ENCODE measurements at regions not wholly inside any gene's neighbourhood (a gene's known extent, or its start where the extent isn't known, plus 50 kb on each side); places are given as distances from the start of the nearest gene placed in this dataset.
"Not testable (repeated sequence)": the region's sequence is repeated elsewhere in the genome, so short reads cannot be mapped to it uniquely, and the experiment has no call there.

GRCh38 chr15:20194591-20195198 is 346.9 kb downstream of the GOLGA6L6 start:
- peak; percentile 3 for TF ChIP-seq CTCF (IDR thresholded peaks at IDR 0.05; ENCODE audit: low read depth, low read length, missing control alignments)
- not testable (repeated sequence) for H3K4me3 ChIP-seq (ENCODE audit: low read depth, low read length); DNase-seq (ENCODE audit: low read depth)

DNA sequence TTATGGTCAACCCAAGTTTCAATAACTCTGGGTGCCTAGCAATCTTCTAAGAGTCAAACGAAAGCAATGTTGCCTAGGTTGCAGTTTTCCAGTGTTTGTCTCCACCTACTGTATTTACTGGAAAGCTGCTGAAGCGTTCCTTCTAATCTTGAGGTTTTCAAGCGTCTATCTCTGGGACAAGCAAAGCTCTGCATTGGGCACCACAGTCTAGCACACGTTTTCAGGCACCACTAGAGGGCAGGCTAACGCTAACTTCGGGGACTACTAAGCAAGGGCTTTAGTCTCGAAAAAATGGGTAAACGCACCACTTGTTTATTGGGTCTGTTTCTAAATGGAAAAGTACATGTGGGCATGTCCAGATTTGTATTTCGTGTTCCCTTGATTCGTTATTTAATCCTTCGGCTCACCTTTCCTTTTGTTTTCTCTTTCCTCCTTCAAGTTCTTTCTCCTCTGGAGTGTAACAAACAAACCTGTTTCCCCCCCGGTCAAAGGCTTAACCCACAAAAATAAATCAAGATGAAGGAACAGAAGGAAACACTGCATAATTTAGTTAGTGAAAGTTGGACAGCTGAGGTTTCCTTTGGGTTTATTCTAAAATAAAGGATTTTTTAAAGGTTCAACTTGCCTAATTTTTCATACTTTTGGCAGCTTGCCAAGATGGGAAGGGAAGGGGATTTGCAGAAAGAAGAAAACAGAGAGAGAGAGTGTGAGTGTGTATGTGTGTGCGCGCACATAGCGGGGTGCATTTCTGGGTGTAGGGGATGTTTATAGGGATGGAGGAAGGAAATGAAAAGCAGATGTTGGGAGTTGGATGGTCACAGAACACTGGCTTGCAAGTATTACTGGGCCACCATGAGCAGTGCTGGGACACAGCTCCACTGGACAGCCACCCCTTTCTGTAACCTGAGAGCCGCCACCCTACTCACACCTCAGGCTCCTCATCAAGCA is 348.3 kb downstream of the GOLGA6L6 start:
- not testable (repeated sequence) for H3K4me3 ChIP-seq (ENCODE audit: low read depth, low read length); DNase-seq (ENCODE audit: low read depth)
- peak; percentile 40 for TF ChIP-seq CTCF (IDR thresholded peaks at IDR 0.05; ENCODE audit: low read depth, low read length, missing control alignments)

DNA sequence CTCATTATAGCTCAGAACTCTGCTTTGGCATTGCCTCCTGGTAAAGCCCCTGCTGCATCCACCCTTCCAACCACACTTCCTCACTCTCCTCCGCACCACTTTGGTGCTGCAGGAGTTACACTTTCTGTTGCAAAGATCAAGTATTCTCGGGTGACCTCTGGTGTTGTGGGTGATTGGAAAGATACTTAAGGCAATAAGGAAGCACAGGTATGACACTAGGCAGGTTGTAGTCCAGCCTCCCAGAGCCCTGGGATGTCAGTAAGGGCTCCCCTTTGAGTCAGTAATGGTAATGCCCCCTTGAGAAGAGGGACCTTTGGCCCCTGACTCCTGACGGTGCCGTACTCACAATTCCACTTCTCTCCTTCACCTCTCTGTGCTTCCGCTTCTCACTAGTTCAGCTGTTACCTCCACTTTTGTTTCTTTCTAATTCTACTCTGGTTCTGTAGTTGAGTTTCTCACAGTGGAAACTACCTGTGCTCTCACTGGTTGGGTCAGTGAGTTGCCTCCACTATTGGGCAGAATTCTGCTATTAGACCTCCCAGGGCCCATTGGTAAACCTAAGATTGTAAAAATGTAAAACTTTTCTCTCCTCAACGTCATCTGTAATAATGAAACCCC is 350.0 kb downstream of the GOLGA6L6 start:
- H3K4me3 ChIP-seq (ENCODE audit: low read depth, low read length); DNase-seq (ENCODE audit: low read depth): not testable (repeated sequence)

DNA sequence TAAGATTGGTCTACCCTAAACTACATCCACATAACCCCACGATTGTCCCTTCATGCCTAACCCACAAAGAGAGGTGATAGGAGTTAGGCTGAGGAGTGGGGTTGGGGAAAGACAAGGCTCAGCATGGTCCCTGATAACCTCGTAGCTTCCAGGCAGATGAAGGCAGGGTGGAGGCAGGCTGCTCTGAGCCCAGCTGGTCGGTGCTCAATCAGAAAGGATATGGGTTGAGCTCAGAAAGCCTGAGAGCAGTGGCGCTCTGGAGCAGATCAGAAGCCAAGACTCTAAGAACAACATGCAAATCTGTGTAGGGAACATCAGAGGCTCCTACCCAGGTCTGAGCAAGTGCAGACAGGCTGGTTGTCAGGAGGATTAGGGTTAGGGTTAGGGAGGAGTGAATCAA is 353.0 kb downstream of the GOLGA6L6 start:
- H3K4me3 ChIP-seq (ENCODE audit: low read depth, low read length); DNase-seq (ENCODE audit: low read depth): not testable (repeated sequence)

DNA sequence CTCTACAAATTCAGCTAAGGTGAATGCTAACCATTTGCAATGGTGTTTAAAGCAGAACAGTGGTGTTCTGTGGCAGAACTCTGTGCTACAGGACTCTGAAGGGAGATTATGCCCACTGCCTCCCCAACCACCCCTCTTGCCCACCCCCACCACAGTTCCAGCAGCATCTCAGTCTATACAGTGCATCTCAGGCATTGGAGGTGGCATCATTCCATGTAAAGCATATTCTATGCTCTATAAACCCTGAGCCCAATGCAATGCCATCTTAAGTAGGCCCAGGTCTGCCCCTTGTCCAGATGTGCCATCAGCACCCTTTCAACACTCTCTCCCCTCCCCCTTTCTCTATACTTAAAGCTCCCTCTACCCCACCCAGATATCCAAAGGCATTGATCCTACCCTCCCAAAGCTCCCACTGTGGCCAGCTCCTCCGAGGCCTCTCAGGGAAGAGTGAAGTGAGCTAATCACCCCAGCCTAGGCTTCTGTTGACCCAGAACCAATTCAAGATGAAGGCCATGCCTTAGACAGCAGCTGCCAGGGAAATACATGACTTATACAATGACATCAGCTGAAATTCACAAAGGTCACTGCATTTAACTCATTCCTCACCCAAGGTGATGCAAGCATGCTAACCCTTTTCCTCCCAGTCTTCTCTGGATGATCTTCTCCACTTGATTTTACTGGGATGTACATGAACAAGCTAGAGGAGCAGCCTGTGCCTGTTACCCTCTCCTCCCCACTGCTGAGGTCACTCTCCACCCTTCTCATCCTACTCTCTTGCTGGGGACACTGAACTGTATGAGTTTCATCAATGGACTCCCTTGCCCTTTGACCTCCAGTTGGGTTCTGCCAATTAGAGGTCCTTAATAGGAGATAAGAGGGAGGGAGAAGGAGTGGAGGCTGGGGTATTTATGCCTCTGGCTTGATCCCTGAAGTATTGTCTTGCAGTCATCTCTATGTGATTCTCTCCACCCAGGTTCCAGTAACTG is 353.9 kb downstream of the GOLGA6L6 start:
- DNase-seq (ENCODE audit: low read depth); H3K4me3 ChIP-seq (ENCODE audit: low read depth, low read length): not testable (repeated sequence)

DNA sequence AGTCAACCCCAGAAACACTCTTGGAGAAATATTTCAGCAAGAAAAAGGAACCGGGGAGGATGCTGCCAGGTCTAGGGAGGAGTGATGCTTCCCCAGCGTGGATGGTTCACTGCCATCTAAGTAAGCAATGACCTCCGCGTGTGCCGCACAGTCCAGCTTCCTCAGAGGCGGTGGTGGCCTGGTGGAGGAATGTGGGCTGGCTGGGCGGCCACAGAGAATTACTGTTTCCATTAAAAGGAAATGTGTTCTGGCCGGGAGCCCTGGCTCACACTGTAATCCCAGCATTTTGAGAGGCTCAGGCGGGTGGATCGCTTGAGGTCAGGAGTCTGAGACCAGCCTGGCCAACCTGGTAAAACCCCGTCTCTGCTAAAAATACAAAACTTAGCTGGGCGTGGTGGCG is 356.7 kb downstream of the GOLGA6L6 start:
- not testable (repeated sequence) for DNase-seq (ENCODE audit: low read depth); H3K4me3 ChIP-seq (ENCODE audit: low read depth, low read length)

DNA sequence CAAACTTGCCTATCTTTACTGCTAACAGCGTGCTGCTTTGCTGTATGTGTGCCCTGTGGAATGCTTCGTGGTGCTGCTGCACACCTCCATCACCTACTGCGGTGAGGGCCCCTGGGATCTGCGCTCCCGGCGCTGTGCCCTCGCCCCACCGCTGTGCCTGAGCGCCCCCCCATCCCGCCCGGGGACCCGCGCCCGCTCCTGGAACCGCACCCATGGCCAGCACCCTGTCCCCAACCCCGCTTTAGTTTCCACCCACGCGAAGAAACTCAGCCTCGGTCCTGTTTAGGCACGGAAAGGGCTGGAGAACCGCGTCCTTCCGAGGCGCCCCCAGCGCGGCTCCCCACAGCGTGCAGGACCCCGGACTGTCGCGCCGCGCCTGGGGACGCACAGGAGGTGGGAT is 373.4 kb downstream of the GOLGA6L6 start:
- H3K4me3 ChIP-seq (ENCODE audit: low read depth, low read length); DNase-seq (ENCODE audit: low read depth): not testable (repeated sequence)

GRCh38 chr15:20153528-20153927 is 388.1 kb downstream of the GOLGA6L6 start:
- H3K4me3 ChIP-seq (ENCODE audit: low read depth, low read length); DNase-seq (ENCODE audit: low read depth): not testable (repeated sequence)

DNA sequence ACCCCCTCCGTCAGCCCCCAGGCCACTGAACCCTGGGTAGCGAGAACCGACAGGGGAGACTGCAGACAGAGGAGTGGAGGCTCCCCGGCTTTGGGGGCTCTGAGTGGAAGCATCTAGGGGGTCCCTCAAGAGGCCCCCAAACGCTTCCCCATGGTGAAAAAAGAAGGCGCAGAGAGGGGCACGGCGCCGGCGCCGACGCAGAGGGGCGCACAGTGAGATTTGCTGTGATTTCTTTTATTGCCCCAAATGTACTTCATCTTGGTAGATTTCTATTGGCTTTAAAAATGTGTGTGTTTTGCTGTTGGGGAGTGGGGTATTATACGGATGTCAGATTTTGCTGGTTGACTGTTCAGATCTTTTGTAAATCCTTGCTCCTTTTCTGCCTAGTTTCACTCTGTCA is 392.9 kb downstream of the GOLGA6L6 start:
- not testable (repeated sequence) for H3K4me3 ChIP-seq (ENCODE audit: low read depth, low read length); DNase-seq (ENCODE audit: low read depth)

GRCh38 chr15:20148008-20148407 is 393.6 kb downstream of the GOLGA6L6 start:
- H3K4me3 ChIP-seq (ENCODE audit: low read depth, low read length); DNase-seq (ENCODE audit: low read depth): not testable (repeated sequence)

DNA sequence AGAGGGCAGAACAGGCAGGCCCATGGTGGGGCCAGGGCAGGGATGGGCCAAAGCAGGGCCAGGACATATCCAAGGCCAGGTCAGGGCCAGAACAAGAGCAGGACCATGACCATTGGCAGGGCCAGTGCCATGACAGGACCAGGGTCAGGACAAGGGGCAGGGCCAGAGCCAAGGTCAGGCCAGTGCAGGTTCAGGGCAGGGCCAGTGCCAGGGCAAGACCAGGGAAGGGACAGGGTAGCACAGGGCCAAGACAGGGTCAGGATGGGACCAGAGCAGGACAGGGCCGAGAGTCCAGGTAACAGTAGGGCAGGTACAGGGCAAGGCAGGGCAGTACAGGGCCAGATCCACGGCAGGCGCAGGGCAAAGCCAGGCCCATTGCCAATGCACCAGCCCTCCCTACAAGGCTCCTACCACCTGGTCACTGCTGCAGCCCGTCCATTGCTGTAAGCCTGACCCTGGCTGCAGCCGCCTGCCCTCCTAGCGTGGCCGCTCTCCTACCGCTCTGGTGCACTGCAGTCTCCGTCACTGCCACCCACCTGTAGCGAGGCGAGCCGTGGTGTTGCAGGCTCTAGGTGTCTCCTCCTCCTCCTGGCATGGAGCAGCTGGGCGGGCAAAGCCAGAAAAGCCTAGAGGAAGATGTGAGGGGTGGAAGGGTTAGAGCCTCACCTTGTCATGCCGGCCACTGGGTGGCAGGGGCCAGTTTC is 397.1 kb downstream of the GOLGA6L6 start:
- DNase-seq (ENCODE audit: low read depth); H3K4me3 ChIP-seq (ENCODE audit: low read depth, low read length): not testable (repeated sequence)

- not testable (repeated sequence) for DNase-seq (ENCODE audit: low read depth); H3K4me3 ChIP-seq (ENCODE audit: low read depth, low read length)
These were observed 398.7 kb downstream of the GOLGA6L6 start for GRCh38 chr15:20142906-20143305.

- H3K4me3 ChIP-seq (ENCODE audit: low read depth, low read length); DNase-seq (ENCODE audit: low read depth): not testable (repeated sequence)
These were observed 399.2 kb downstream of the GOLGA6L6 start for GRCh38 chr15:20142410-20142809.

DNA sequence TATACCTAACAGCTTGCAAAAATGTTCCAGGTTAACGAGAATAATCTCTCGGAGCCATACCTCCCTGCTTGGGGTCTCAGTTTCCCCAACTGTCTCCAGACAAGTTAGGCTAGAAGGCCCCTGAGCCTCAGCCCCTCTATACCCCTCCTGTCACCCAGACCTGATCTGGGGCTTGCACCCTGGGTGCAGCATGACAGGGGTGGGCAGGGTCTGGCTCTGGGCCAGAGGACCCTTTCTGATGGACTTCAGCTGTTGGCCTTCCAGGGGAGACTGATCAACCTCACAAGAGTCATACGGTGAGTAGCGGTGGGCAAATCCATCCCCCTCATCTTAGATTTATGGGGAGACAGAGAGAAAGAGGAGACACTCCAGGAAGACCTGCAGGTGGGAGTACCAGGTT is 416.9 kb downstream of the GOLGA6L6 start:
- not testable (repeated sequence) for DNase-seq (ENCODE audit: low read depth)

More for the DNA sequence above, 416.9 kb downstream of the GOLGA6L6 start:
- H3K4me3 ChIP-seq (ENCODE audit: low read depth, low read length), result not testable (repeated sequence)
